HG02943 (cell line): ENCODE measurements at regions not wholly inside any gene's neighbourhood (a gene's known extent, or its start where the extent isn't known, plus 50 kb on each side); places are given as distances from the start of the nearest gene placed in this dataset.
A peak's percentile ranks its signal among the peaks of the same experiment; 100 is the strongest.

Source experiments
- ATAC-seq: cut with Tn5 transposase; IDR thresholded peaks from one replicate; pipeline ENCODE4 v1.9.1; 2021; ENCODE audit warnings: mild to moderate bottlenecking, low read depth, moderate library complexity; ENCODE audit not compliant: unreplicated experiment

- ATAC-seq: no peak
Observed at GRCh38 chr13:106942563-106942962, 374.6 kb upstream of the ARGLU1 start.

GRCh38 chr13:106941779-106942178 lies 373.8 kb upstream of the ARGLU1 start:
- ATAC-seq: no peak

GRCh38 chr13:106927421-106927820 lies 359.5 kb upstream of the ARGLU1 start:
- no peak for ATAC-seq

- ATAC-seq: no peak
Observed at GRCh38 chr13:106922384-106922783, 354.4 kb upstream of the ARGLU1 start.

DNA sequence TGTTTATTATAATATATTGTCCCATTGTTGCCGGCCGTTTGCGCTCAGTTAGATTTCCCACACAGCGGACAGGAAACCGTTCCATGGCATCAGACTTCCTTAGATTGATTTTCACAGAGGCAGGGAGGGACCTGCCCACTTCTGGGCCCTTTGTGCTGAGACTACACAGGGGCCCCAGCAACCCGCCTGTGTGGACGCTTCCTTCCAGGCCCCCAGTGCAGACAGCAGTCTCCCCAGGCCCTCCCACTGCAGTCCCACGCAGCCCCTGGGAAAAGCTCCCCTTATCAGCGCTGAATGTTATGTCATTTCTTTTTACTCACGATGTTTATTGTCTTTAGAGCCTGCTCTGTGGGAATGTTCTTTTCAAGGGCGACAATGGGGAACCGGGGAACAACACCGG lies 351.7 kb upstream of the ARGLU1 start:
- ATAC-seq: no peak

DNA sequence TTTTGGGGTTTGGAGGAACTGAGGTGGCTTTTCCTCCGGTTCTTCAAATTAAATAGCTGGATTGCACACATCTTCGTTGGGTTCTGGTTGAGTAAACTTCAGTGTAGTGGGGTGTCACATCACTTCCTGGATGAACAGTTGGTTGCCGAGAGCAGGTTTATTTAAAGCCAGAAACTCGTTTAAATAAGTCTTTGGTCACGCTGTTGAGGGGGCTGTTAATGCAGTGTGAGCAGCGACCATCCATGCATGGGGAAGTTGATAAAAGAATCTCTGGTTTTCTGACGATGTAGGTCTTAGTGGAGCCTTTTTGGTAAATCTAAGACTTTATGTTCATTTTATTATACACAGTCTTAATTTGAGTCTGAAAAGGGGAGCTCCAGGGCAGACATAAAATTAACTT lies 351.2 kb upstream of the ARGLU1 start:
- no peak for ATAC-seq

- ATAC-seq: no peak
Observed at GRCh38 chr13:106918557-106918860, 350.6 kb upstream of the ARGLU1 start.

DNA sequence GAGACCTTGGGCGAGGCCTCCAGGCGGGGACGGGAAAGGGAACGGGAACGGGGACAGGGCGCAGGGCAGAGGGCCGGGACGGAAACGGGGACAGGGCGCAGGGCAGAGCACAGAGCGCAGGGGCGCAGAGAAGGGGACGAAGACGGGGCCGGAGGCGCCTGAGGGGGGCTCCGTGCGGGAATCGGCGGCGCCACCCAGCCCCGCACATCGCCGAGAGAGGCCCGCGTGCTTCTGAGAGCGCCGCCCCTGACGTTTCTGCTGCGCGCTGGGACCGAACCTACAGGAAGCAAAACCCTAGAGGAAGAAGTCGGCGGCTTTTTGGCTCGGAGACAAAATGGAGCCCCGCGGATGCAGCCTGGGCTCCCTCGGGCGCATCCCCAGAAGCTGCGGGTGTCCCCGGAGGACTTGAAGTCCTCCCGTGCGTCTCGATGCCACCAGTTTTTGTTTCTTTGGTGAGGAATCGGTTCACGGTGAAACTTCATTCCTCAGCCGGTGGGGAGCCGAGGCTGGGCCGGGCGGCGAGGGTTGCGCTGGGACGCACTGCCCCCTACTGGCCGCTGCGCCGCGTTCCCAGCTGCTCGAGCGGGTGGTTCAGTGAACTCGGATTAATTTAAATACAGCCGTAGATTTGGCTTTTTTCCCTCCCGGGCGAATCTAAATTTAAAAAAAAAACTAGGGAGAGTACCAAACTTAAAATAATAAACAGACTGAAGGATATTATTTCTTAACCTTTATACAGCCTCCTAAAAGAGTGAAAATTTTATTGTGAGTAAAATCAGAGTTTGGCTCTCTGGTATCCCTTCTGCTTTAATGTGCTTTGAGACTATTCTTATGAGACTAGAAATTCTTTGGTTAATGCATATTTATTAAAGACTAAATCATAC lies 350.0 kb upstream of the ARGLU1 start:
- ATAC-seq: peak; percentile 93

GRCh38 chr13:106917024-106917571 lies 349.2 kb upstream of the ARGLU1 start:
- ATAC-seq: no peak

- ATAC-seq: no peak
Observed at GRCh38 chr13:106916329-106916976, 348.5 kb upstream of the ARGLU1 start.

- no peak for ATAC-seq
Observed at GRCh38 chr13:106915146-106915545, 347.2 kb upstream of the ARGLU1 start.

DNA sequence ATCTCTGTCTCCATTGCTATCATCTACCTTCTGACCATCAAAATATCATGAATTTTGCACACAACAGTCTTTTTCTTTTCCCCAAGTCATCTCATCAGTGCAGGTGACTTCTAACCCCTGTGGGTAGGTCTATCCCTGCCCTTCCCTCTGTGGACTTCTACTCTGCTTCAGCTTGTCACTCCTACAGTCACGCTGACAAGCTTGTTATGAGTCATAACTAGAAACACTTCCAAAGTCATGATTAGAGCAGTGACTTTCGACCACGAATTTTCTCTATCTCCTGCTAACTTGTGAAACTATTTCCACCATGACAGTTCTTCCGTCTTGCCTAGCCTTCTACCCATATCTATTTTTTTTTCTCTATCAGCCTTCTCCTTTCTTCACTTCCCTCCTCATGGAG lies 343.7 kb upstream of the ARGLU1 start:
- ATAC-seq: no peak

DNA sequence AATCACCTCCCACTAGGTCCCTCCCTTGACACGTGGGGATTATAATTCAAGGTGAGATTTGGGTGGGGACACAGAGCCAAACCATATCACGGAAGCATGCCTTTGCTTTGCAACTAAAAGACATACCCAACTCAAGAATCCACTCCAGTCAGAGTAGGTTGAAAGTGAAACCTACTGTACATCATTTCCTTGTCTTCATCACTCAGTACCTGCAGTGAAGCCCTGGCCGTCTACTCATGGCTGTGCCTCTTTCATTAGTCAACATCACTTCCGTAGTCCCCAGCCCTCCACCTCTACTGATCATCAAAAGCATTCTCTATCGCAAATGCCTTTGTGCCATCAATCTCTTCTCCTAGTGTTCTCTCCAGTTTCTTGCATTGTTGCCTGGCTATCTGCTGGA lies 343.1 kb upstream of the ARGLU1 start:
- ATAC-seq: no peak

GRCh38 chr13:106906426-106906996 lies 338.6 kb upstream of the ARGLU1 start:
- ATAC-seq: no peak

GRCh38 chr13:106905380-106906162 lies 337.6 kb upstream of the ARGLU1 start:
- ATAC-seq: no peak

GRCh38 chr13:106899442-106899841 lies 331.5 kb upstream of the ARGLU1 start:
- ATAC-seq: no peak

GRCh38 chr13:106898231-106898630 lies 330.3 kb upstream of the ARGLU1 start:
- ATAC-seq: no peak

DNA sequence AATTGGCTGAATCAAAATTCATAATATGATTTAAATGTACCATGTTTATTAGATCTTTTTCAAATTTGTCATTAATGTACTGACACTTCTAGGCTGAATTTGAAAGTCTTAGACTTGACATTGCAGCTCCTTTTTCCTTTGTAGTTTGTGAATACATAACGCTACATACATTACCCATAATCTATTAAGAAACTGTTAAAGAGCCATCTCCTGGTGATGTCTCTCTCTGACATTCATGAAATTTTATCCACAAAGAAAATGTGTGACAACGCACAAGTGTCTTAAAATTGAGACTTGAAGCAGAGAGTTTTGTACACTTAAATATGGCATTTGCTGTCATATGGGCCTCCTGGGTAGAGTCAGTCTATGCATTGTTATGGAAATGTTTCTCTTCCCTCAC lies 320.2 kb upstream of the ARGLU1 start:
- ATAC-seq: no peak

GRCh38 chr13:106887686-106888085 lies 319.7 kb upstream of the ARGLU1 start:
- ATAC-seq: no peak

GRCh38 chr13:106883976-106884375 lies 316.0 kb upstream of the ARGLU1 start:
- no peak for ATAC-seq

DNA sequence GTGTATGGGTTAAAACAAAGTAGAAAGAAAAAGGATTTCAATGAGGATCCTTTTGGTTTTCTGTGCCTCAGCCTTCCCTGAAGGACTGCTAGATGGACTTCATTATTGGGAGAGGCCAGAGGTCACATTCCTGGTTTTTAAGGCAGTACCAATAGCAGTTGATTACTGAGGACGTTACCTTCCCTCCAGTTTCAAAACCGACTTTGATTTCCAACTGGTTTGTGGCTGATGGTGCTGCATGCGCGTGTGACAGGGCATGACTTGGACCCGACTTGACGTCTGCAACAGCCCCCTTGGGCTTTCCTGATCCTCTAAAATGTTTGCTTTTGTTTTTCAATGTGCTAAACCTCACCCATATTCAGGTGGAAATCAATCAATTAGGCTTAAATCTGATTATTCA lies 314.3 kb upstream of the ARGLU1 start:
- ATAC-seq: no peak
